CD14-positive monocyte (primary cell): ENCODE measurements at regions not wholly inside any gene's neighbourhood (a gene's known extent, or its start where the extent isn't known, plus 50 kb on each side); places are given as distances from the start of the nearest gene placed in this dataset.

Experiments
- DNase-seq, 3 donors: peaks; one replicate each; pipeline ENCODE4 v3.0.0-alpha.2; 2011 to 2022
- H2AFZ ChIP-seq: 2 replicates; pipeline ENCODE4 v1.6.0; 2012; ENCODE audit warnings: mild to moderate bottlenecking, low read depth, low read length, inconsistent platforms; ENCODE audit not compliant: insufficient read depth, poor library complexity, severe bottlenecking
- H3K27ac ChIP-seq, 2 donors: 1 replicate in 1 of 2; 2 replicates in 1 of 2; pipeline ENCODE4 v1.5.1; 2012 to 2013; ENCODE audit warnings: low read length in 2 of 2, control low read depth in 1 of 2, inconsistent platforms in 1 of 2, low read depth in 1 of 2, mild to moderate bottlenecking in 1 of 2
- H3K27me3 ChIP-seq, 2 donors: one replicate each; pipeline versions ENCODE4 v1.6.0 to v1.6.1; 2011 to 2013; ENCODE audit warnings: low read length in 2 of 2; ENCODE audit not compliant: control insufficient read depth in 2 of 2, insufficient read depth in 2 of 2
- H3K36me3 ChIP-seq, 2 donors: replicated peaks in 1 of 2; 1 replicate in 1 of 2; 2 replicates in 1 of 2; pipeline versions ENCODE4 v1.5.1 to v1.6.1; 2012 to 2013; ENCODE audit warnings: low read length in 2 of 2, control low read depth in 1 of 2, inconsistent platforms in 1 of 2, mild to moderate bottlenecking in 1 of 2; ENCODE audit not compliant: insufficient read depth in 2 of 2, control insufficient read depth in 1 of 2
- H3K4me1 ChIP-seq, 2 donors: 1 replicate in 1 of 2; 2 replicates in 1 of 2; pipeline versions ENCODE4 v1.5.1 to v1.6.1; 2012 to 2013; ENCODE audit warnings: low read length in 2 of 2, control low read depth in 1 of 2, inconsistent platforms in 1 of 2, mild to moderate bottlenecking in 1 of 2, moderate library complexity in 1 of 2; ENCODE audit not compliant: insufficient read depth in 2 of 2, control insufficient read depth in 1 of 2
- H3K4me2 ChIP-seq: replicated peaks from 2 replicates; pipeline ENCODE3; 2012; ENCODE audit warnings: low read length, moderate library complexity, mild to moderate bottlenecking; ENCODE audit not compliant: poor library complexity, severe bottlenecking; ENCODE audit errors: extremely low read depth
- H3K4me3 ChIP-seq, 3 experiments: fragments of 200-600 bp in 1 of 3; sonication (generic) in 1 of 3; replicated peaks in 1 of 3; 1 replicate in 2 of 3; 2 replicates in 1 of 3; pipeline ENCODE4 v1.5.1; 2011 to 2013; ENCODE audit warnings: low read length in 3 of 3, mild to moderate bottlenecking in 3 of 3, control low read depth in 2 of 3, low read depth in 2 of 3, inconsistent platforms in 1 of 3, moderate library complexity in 1 of 3
- H3K79me2 ChIP-seq: 2 replicates; pipeline ENCODE4 v1.6.0; 2012; ENCODE audit warnings: mild to moderate bottlenecking, control low read depth, inconsistent platforms, low read length, moderate library complexity; ENCODE audit not compliant: insufficient read depth
- H3K9ac ChIP-seq: 2 replicates; pipeline ENCODE4 v1.6.0; 2017; ENCODE audit warnings: low read length, mild to moderate bottlenecking; ENCODE audit not compliant: insufficient read depth, poor library complexity, severe bottlenecking
- H3K9me3 ChIP-seq, 2 donors: replicated peaks in 1 of 2; 1 replicate in 1 of 2; 2 replicates in 1 of 2; pipeline versions ENCODE4 v1.5.1 to v1.6.1; 2012 to 2013; ENCODE audit warnings: low read length in 2 of 2, control low read depth in 1 of 2; ENCODE audit not compliant: control insufficient read depth in 1 of 2, insufficient read depth in 1 of 2
- H4K20me1 ChIP-seq: 2 replicates; pipeline ENCODE4 v1.6.0; 2012; ENCODE audit warnings: mild to moderate bottlenecking, low read length, control low read depth, moderate library complexity; ENCODE audit not compliant: insufficient read depth
- H3K27ac Mint-ChIP-seq, 7 donors: one replicate each; pipeline ENCODE4 v1.8.0; 2020; ENCODE audit warnings: mild to moderate bottlenecking in 7 of 7, mixed read lengths in 7 of 7, moderate library complexity in 6 of 7, inconsistent platforms in 2 of 7
- H3K27me3 Mint-ChIP-seq, 3 donors: one replicate each; pipeline ENCODE4 v1.8.0; 2021 to 2022; ENCODE audit warnings: low read depth in 3 of 3, mild to moderate bottlenecking in 3 of 3, mixed read lengths in 3 of 3, moderate library complexity in 3 of 3, inconsistent platforms in 1 of 3
- H3K36me3 Mint-ChIP-seq, 2 donors: one replicate each; pipeline ENCODE4 v1.8.0; 2020; ENCODE audit warnings: mixed read lengths in 2 of 2, inconsistent platforms in 1 of 2, mild to moderate bottlenecking in 1 of 2
- H3K4me1 Mint-ChIP-seq: one replicate; pipeline ENCODE4 v1.8.0; 2020; ENCODE audit warnings: mild to moderate bottlenecking, mixed read lengths
- H3K4me3 Mint-ChIP-seq, 2 donors: one replicate each; pipeline ENCODE4 v1.8.0; 2020; ENCODE audit warnings: mild to moderate bottlenecking in 2 of 2, mixed read lengths in 2 of 2, moderate library complexity in 1 of 2
- H3K9me3 Mint-ChIP-seq, 7 donors: one replicate each; pipeline ENCODE4 v1.8.0; 2020 to 2022; ENCODE audit warnings: mixed read lengths in 7 of 7, mild to moderate bottlenecking in 6 of 7, moderate library complexity in 6 of 7, inconsistent platforms in 2 of 7
- WGBS: methylation state at CpG from one replicate; pipeline ENCODE4 v1.1.5; 2013; ENCODE audit warnings: missing lambda C conversion rate; ENCODE audit not compliant: insufficient coverage; 5-methylcytosine and 5-hydroxymethylcytosine counted together
- intact Hi-C, 2 donors: fragments of 100-400 bp; cut with micrococcal nuclease; formaldehyde crosslinking; loops; one replicate each; pipeline versions ENCODE4 v1.15.0 to v1.15.1; 2023
- TF ChIP-seq, protein P1 (sequence below): fragments of 200-600 bp; IDR thresholded peaks from one replicate; pipeline ENCODE4 v1.8.0; 2022; ENCODE audit warnings: antibody characterized with exemption, mild to moderate bottlenecking

GRCh38 chr16:50924759-50925545 is 183.1 kb downstream of the CYLD start:
- Mint-ChIP-seq H3K27me3 (peaks cover 12 to 25% (median 13%) of the 10 kb centered on the region in 3 donors), H3K4me3 (no peak overlapping the region), H3K9me3 (peaks cover 0 to 5% (median 5%) of the 10 kb centered on the region in 7 donors), H3K4me1 (peaks cover 16% of the 10 kb centered on the region), H3K27ac (peak overlapping the region in 1 of 7 donors; percentile 55), H3K36me3 (no peaks in the 10 kb centered on the region)
- no peaks in the 10 kb centered on the region for H3K79me2 ChIP-seq
- intact Hi-C loops = no loop called here
- no peak overlapping the region for H3K9ac ChIP-seq
- no peaks in the 10 kb centered on the region for H3K36me3 ChIP-seq
- no peaks in the 10 kb centered on the region for H3K9me3 ChIP-seq
- TF ChIP-seq, protein P1, sequence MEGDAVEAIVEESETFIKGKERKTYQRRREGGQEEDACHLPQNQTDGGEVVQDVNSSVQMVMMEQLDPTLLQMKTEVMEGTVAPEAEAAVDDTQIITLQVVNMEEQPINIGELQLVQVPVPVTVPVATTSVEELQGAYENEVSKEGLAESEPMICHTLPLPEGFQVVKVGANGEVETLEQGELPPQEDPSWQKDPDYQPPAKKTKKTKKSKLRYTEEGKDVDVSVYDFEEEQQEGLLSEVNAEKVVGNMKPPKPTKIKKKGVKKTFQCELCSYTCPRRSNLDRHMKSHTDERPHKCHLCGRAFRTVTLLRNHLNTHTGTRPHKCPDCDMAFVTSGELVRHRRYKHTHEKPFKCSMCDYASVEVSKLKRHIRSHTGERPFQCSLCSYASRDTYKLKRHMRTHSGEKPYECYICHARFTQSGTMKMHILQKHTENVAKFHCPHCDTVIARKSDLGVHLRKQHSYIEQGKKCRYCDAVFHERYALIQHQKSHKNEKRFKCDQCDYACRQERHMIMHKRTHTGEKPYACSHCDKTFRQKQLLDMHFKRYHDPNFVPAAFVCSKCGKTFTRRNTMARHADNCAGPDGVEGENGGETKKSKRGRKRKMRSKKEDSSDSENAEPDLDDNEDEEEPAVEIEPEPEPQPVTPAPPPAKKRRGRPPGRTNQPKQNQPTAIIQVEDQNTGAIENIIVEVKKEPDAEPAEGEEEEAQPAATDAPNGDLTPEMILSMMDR = no peak
- no peak overlapping the region for H3K4me3 ChIP-seq
- H2AFZ ChIP-seq = no peak overlapping the region
- no peak for DNase-seq
- no peak overlapping the region for H3K4me2 ChIP-seq
- peaks cover 3 to 13% of the 10 kb centered on the region in 2 donors for H3K4me1 ChIP-seq
- WGBS = 87% methylated on average over 7 of the region's 8 CpGs
- H3K27ac ChIP-seq = no peak overlapping the region
- H4K20me1 ChIP-seq = no peaks in the 10 kb centered on the region
- peaks cover 0 to 3% of the 10 kb centered on the region in 2 donors for H3K27me3 ChIP-seq

- Mint-ChIP-seq H3K27me3 (peaks cover 6 to 12% (median 6%) of the 10 kb centered on the region in 3 donors), H3K4me1 (peaks cover 6% of the 10 kb centered on the region), H3K36me3 (no peaks in the 10 kb centered on the region), H3K27ac (no peak overlapping the region), H3K9me3 (peaks cover 0 to 5% (median 3%) of the 10 kb centered on the region in 7 donors), H3K4me3 (no peak overlapping the region)
- DNase-seq = no peak
- Histone ChIP-seq H3K79me2 (no peaks in the 10 kb centered on the region), H3K27ac (no peak overlapping the region), H3K4me1 (no peaks in the 10 kb centered on the region), H3K9me3 (no peaks in the 10 kb centered on the region), H3K9ac (no peak overlapping the region), H4K20me1 (no peaks in the 10 kb centered on the region), H2AFZ (no peak overlapping the region), H3K4me2 (no peak overlapping the region), H3K36me3 (no peaks in the 10 kb centered on the region), H3K27me3 (peaks cover 0 to 3% of the 10 kb centered on the region in 2 donors), H3K4me3 (no peak overlapping the region)
- WGBS = 90% methylated on average over 7 of the region's 16 CpGs
- intact Hi-C loops = no loop called here
- TF ChIP-seq, protein P1 = no peak
These were observed 176.2 kb downstream of the CYLD start for GRCh38 chr16:50917950-50918703.
